ENCODE measurements at regions not wholly inside any gene's neighbourhood (a gene's known extent, or its start where the extent isn't known, plus 50 kb on each side); places are given as distances from the start of the nearest gene placed in this dataset.

DNA sequence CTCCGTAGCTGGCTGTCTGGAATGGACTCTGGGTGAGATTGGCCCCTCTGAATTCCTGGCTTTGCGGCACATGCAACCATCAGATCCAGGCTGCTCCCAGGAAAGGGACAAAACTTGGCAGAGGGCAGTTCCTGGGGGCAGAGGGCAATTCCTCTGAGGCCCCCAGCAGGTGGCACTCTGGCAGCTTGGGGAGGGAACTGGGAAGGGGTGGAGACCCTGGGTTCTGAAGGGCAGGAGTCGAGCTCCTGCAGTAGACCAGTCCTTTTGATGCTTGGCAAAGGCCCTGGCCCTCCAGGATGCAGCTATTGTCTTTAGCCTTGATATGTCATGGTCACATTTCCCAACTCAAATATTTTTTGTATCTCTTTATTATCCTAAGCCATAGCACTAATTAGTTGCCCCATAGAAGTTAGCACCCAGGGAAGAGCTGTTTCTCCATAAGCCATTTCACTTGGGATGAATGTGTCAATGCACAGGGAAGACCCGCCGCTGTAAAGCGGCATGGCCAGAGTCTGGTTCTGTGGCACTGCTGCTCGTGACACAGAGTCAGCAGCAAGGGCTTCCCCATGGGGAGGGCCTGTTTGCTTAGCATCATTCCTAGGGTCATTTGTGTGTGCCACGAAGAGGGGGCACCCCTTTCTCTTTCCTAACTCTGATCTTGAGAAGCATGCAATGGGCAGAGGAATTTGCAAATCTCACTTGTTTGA lies 51.2 kb upstream of the CDK20 start:
- H3K27ac ChIP-seq = no peak overlapping the region
- TF ChIP-seq, protein P1, sequence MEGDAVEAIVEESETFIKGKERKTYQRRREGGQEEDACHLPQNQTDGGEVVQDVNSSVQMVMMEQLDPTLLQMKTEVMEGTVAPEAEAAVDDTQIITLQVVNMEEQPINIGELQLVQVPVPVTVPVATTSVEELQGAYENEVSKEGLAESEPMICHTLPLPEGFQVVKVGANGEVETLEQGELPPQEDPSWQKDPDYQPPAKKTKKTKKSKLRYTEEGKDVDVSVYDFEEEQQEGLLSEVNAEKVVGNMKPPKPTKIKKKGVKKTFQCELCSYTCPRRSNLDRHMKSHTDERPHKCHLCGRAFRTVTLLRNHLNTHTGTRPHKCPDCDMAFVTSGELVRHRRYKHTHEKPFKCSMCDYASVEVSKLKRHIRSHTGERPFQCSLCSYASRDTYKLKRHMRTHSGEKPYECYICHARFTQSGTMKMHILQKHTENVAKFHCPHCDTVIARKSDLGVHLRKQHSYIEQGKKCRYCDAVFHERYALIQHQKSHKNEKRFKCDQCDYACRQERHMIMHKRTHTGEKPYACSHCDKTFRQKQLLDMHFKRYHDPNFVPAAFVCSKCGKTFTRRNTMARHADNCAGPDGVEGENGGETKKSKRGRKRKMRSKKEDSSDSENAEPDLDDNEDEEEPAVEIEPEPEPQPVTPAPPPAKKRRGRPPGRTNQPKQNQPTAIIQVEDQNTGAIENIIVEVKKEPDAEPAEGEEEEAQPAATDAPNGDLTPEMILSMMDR (IDR thresholded peaks at IDR 0.05) = no peak

DNA sequence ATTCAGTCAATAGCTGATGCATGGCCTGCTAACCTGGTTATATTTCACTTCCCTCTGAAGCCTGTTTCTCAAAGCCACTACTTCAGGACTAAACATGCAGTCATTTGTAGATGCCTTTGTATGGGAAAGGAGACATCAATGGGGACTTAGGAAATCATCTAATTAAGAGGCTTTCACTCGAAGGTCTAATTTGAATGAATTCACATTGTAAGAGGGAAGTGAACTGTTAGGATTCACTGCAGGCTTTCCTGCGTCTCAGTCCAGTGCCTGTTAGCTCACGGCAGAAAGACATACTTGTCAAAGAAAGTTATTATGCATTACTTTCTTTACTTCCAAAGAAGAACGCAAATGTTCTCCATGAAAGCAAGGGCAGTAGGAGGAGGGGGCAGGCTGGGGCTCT lies 50.6 kb upstream of the CDK20 start:
- H3K36me3 ChIP-seq = no peaks in the 10 kb centered on the region
- no peak overlapping the region for H3K4me3 ChIP-seq (ENCODE audit: low read depth in 1 of 2, low read length in 1 of 2)
- H3K27me3 ChIP-seq = no peaks in the 10 kb centered on the region
- H3K27ac ChIP-seq = no peak overlapping the region
- no peaks in the 10 kb centered on the region for H3K4me1 ChIP-seq (ENCODE audit: control insufficient read depth in 1 of 2, insufficient read depth in 1 of 2, low read depth in 1 of 2, low read length in 1 of 2)
- TF ChIP-seq, protein P1 (IDR thresholded peaks at IDR 0.05) = no peak
- no peaks in the 10 kb centered on the region for H3K9me3 ChIP-seq

More for the DNA sequence above, 51.2 kb upstream of the CDK20 start:
- no peaks in the 10 kb centered on the region for H3K9me3 ChIP-seq
- H3K4me3 ChIP-seq (ENCODE audit: low read depth in 1 of 2, low read length in 1 of 2) = no peak overlapping the region
- no peaks in the 10 kb centered on the region for H3K27me3 ChIP-seq
- no peaks in the 10 kb centered on the region for H3K36me3 ChIP-seq
- no peaks in the 10 kb centered on the region for H3K4me1 ChIP-seq (ENCODE audit: control insufficient read depth in 1 of 2, insufficient read depth in 1 of 2, low read depth in 1 of 2, low read length in 1 of 2)
